Suppressor macrophage (primary cell): ENCODE measurements at regions not wholly inside any gene's neighbourhood (a gene's known extent, or its start where the extent isn't known, plus 50 kb on each side); places are given as distances from the start of the nearest gene placed in this dataset.
"Not testable (repeated sequence)": the region's sequence is repeated elsewhere in the genome, so short reads cannot be mapped to it uniquely, and the experiment has no call there.

Experiments used
- DNase-seq, 4 experiments: peaks; one replicate each; pipeline ENCODE4 v3.0.0-alpha.2; 2020 to 2022

DNA sequence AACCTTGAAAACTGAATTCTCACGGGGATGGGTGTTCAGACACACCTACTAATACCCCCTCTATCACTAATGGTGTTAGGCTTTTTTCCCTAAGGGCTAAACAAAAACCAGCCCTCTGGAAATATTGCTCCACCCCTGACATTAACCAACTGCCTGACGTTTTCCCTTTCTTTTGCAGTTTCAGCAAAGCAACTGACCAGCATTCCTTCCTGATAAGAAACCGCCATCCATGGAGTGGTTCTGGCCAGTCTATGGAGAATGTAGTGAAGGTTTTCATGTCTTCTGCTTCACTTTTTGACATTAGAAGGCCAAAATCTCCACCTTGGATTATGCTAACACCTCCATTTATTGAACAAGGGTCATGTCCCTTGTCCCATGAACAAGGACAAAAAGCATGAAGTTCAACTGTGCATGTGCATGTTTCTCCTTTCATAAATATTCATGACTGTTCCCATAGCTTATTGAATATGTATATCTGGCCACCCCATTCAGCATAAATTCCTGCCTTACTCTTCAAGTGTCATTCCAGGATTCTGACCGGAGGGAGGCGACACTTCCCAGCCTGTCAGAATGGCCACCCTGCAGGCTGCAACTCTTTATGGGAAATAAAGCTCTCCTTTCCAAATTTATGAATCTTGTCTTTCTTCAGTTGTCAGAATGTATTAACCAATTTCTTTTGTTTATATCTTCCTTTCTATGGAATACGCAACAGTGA, 314.3 kb downstream of the HHIPL2 start:
- DNase-seq, result no peak

DNA sequence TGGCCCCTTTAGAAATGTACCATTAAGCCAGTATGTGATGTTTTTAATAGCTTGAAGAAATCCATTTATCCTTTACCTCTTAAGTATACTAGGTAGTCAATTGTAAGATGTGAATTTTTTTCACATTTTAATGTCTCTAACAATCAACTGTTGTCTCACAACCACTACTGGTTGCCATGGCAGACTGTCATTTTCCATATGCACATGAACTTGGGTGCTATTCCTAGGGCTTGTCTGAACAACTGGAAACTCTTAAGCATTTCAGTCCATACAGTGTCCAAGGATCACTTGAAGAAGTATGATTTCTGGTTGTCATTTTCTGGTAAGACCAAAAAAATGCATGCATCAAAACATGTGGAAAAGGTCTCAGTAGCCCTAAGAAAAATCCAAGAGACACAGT, 315.1 kb downstream of the HHIPL2 start:
- no peak for DNase-seq

DNA sequence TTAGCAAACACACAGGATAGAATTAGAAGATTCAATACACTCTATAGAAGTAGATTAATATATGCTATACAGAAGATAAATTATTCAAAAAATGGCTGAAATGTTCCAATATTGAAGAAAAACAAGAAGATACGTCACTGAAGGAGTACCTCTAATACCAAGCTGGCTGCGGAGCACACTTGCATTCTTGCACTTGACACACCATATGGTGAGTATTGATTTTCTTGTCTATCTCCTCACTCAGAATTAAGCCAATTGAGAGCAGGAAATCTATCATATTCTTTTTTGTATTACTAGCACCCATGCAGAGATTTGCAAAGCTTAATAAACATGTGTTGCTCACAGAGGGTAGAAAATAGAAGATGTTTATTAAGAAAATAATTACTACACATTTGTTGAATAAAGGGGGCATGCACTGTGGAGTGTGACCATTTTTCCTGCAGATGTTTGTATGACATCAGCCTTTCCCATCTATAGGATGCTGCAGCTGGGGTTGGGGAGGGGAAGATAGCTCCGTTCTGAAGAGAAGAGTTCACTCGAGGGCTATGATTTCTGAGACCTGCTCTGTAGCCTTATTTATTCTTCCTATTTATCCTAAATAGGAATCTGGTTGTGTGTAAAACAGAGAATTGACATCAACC, 318.1 kb downstream of the HHIPL2 start:
- no peak for DNase-seq

DNA sequence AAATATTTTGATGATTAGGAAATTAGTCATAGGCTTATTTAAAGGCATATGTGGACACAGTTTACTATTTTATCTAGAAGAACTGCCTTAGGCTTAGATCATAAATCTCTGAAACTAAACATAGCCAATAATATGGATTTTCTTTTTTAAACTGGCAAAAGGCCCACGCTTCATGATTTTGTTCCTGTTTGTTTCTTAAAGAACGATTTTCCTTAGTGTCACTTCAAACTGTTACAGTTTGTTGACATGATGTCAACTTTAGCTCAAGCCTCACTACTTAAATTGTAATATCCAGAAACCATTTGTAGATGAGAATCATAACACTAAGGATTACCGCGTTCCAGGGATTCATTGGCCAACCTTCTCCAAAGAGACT, 322.6 kb downstream of the HHIPL2 start:
- no peak for DNase-seq

DNA sequence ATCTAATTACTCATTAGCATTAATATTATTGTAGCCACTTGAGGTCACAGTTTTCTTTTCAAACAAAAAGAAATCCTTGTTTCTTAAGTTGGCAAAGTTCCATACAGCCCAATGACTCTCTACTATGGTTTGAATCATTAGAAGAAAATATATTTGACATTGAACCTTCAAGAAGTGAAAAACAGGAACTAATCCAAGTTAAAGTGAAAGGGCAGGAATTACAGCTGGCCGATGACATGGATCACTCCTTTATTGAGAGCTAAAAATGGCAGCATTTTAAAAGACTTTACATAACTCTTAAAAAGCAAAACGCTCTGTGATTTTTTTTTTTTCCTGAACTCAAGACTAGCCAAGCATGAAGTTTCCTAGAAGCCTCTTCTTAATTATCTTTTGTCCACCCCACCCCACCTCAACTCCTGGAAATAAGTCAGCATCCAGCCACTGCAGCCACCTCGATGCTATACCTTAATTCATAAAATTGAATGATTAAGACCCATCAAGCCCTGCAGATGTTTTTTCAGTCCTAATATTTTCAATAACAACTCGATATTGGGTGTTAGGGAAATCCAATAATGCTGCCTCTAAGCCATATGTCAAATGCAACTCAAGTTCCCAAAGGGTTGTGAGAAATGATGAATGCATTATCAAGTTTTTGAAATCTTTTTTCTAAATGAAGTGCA, 323.1 kb downstream of the HHIPL2 start:
- DNase-seq, result peak in 3 of 4 experiments; percentile 2 to 10 (median 7)

DNA sequence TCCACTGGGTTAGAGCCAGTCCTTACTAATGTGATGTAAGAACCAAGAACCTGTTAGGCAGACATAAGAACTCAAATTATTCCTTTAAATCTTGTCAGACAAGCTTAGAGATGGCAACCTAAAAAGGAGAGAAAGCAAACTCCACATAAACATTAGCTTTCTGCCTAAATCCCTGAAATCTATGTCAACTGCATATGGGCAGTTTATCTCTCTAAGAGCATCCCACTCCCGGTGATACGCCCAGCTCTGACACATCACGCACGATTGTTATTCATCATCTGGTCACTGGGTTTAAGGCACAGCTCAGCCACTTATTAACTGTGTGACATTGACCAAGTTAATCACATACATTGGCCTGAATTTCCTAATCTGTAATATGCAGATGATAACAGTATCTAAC, 323.7 kb downstream of the HHIPL2 start:
- DNase-seq, result no peak

DNA sequence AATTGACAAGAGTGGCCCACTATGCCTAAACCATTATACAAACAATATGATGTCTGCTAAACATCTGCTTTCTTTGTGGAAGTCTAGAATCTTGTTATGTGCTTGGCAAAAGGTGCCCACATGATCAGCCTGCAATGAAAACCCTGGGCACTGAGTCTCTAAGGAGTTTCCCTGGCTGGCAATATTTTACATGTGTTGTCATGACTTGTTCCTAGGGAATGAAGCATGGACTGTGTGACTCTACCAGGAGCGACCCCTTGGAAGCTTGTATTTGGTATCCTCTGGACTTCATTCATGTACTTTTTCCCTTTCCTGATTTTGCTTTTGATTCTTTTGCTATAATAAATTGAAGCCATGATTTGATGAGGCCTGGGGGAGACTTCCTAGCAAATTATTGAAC, 324.9 kb downstream of the HHIPL2 start:
- DNase-seq, result no peak

DNA sequence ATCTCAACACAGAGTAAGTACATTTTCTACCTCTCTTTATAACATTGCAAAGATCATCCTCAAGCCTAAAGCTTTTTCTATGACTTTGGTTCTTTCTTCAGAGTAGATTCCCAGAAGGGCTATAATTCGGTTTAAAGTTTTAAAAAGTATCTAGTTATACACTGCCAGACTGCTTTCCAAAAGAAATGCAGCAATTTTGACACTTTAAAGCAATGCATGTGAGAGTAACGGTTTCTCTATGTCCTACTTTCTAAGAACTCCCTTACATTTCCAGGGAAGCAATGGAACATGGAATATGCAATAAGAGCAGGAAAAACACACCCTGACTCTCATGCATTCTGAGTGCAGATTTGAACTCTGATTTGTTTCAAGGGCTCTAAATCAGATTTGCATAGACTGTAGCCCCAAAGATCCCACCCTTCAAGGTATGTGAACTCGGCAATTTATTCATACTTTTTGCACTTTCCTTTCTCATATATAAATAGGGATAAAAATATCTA, 331.6 kb downstream of the HHIPL2 start:
- no peak for DNase-seq

DNA sequence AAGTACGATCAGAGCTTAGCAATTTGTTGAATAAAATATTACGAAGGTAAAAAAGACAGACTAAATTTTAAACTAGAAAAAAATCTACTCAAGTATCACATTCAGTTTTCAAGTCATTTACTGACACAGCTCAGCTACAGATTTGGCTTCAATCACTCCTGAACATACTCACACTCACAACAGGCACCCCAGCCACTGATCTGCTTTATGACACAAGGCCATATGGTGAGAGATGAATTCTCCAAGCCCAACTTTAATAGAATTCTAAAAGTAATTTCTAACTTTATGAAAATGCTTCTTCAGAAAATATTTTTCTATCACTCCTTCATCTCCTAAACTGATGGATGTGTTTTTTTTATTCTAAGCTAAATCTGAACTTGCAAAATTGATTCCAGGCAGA, 337.1 kb downstream of the HHIPL2 start:
- DNase-seq, result no peak

DNA sequence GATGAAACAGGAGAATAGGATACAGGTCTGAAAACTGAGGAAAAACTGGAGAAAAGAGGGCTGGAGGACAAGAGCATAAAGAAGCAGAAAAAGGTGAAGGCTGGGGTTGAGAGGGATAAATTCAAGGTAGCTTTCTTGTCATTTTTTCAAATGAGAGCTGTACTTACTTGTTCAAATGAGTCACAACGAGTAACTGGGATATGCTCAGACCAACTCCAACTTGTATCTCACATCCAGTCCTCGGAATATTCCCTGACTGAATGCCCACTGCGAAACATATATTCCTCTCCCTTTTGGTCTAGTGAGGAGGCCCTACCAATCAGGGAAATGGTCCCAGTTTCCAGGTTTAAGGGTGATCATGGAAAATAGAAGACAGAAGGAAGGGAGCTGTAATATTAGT, 343.4 kb downstream of the HHIPL2 start:
- no peak for DNase-seq

DNA sequence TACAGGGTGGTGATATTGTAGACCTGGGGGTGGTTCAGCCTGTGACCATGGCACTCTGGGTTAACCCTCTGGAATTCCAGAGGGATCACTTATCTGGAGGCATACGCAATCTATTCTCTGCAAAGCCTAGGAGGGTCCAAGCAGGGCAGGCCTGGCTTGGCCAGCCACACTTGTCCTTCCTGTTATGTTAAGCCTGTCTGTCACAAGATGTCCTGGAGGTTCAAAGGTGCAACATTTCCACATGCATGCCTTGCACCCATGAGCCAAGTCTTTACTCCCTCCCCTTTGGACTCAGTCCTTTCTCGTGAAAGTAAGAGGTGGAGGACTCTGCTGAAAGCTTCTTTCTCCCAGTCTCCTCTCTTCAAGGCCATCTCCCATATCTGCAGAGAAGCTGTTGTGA, 345.1 kb downstream of the HHIPL2 start:
- DNase-seq, result no peak

DNA sequence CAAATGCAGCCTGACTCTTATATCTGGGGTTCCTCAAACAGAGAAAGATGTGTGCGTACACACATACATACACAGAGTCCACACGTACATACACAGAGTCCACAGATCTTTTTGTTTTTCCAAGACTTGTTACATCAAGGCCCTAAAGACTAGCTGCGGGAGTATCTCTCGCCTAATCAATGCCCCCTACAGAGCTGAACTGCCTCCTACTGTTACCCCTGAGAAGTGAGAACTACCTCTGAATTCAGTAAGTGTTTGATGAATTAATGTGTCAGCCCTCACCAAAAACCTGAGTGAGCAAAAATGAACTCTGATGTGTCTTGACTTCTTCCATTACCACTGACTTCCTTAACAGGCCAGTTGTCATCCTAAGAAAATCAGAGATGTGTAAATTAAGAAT, 351.2 kb downstream of the HHIPL2 start:
- no peak for DNase-seq

DNA sequence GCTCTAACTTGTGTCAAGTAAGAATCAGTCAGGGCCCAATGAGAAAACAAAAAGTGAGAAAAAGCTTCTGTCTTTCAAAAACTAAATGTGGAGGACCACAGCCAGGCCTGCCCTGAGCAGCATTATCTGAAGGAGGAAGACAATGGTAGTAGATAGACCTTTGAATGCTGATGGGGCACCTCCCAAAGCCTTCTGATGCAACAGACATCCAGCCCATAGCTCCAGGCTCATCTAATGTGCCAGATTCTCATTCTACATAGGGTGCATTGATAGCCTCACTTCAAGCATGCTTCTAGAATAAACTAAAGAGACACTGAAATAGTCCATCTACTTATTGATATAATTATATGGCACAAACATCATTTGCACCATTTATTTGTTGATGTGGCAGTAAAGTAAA, 351.6 kb downstream of the HHIPL2 start:
- DNase-seq, result no peak

DNA sequence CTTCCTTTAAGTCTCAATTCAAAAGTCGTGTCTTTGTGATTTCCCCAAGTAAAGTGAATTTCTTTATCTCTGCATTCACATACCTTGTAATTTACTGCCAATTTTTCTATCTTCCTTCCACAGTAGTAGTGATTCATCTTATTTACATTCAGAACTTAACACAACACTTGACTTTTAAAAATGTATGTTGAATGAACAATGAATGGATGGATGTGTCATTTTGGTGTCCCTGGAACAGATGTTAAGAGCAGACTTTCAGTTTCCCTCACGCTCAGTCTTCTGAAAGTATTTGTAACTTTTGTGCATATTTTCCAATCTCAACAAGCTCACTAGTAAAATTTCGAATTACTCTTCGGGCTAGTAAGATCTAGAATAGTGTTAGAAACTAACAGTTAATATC, 352.0 kb downstream of the HHIPL2 start:
- DNase-seq, result no peak

DNA sequence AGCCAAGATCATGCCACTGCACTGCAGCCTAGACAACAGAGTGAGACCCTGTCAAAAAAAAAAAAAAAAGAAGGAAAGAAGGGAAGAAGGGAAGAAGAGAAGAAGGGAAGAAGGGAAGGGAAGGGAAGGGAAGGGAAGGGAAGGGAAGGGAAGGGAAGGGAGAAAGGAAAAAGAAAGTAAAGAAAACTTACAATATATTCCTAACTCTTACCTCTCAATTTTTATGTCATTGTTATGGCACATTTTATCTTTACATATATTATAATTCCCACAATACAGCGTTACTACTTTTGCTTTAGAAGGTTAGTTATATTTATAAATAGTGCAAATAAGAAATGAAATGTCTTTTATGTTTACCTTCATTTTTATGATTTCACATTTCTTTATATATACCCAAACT, 358.7 kb downstream of the HHIPL2 start:
- DNase-seq, result no peak

DNA sequence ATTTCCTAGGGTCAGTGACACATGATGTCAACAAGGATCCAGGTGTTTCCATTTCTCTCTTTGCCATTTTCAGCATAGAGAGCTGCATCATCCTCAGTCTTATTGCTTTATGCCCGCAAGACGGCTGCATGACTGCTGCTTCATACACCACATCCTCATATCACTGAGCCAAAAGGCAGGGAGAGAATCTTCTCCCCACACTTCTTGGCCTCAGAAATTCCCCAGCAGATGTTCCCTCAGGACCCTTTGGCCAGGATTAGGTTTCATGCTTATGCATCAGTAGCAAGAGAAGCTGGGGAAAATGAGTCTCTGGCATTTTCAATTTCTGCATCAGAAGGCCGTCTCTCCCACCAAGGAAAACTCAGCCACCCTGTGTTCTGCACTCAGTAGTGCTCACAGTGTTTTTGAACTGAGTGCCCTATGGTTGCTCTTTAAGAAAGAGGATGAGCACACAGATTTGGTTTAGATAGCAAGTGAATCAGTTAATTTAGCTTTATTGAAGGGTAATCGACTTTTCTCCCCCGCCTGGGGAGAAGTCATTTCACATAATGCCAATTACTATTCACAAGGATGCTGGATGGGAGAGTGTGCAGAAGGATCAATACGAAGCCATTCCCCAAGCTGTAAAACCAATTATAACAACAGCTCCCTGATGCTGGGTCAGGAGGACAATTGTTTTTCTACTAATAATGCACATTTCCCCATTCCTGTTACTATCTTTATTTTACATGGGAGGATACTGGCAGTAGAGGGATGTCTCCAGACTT, 360.2 kb downstream of the HHIPL2 start:
- DNase-seq, result no peak

DNA sequence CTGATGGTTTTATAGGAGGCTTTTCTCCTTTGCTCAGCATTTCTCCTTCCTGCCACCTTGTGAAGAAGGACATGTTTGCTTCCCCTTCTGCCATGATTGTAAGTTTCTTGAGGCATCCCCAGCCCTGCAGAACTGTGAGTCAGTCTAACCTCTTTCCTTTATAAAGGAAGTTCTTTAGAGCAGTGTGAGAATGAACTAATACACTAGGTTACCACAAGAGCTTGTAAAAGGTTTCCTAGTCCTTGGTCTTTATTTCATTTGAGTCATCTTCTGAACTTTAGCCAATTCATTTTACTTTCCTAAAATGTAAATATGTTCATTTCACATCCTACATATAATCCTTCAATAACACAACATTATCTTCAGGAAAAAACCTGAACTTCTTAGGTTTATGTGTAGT, 365.3 kb downstream of the HHIPL2 start:
- DNase-seq, result no peak

DNA sequence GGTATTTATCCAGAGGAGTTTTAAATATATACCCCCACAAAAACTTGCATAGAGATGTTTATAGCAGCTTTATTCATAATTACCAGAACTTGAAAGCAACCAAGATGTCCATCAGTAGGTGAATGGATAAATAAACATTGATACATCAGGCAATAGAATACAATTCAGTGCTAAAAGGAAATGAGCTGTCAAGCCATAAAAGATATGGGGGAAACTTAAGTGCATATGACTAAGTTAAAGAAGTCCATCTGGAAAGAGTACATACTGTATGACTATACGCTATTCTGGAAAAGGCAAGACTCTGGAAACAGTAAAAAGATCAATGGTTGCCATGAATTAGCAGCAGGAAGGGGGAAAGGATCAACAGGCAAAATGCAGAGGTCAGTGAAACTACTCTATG, 366.7 kb downstream of the HHIPL2 start:
- no peak for DNase-seq

DNA sequence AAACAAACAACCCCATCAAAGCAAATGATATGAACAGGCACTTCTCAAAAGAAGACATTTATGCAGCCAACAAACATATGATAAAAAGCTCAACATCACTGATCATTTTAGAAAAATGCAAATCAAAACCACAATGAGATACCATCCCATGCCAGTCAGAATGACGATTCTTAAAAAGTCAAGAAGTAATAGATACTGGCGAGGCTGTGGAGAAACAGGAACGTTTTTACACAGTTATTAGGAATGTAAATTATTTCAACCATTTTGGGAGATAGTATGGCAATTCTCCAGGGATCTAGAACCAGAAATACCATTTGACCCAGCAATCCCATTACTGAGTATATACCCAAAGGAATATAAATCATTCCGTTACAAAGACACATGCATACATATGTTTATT, 370.4 kb downstream of the HHIPL2 start:
- DNase-seq, result not testable (repeated sequence)

DNA sequence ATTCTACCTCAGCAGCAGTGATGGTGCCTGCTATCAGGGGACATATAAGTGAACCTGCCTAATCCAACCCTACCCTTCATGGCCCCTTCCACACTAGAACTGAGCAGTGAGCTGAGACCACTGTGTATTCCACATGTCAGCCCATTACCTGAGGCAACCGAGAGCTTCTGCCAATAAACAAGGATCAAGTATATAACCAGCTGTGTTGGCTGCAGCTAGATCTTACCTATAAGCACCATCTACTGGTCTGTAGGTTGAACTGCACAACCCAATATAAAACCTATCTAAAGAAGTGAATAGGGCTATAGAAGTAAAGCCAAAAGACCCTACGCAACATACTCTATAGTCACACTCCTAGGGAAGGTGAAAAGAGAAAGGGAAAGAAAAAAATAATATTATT, 376.9 kb downstream of the HHIPL2 start:
- DNase-seq, result peak in 3 of 4 experiments; percentile 35 to 67 (median 49)

DNA sequence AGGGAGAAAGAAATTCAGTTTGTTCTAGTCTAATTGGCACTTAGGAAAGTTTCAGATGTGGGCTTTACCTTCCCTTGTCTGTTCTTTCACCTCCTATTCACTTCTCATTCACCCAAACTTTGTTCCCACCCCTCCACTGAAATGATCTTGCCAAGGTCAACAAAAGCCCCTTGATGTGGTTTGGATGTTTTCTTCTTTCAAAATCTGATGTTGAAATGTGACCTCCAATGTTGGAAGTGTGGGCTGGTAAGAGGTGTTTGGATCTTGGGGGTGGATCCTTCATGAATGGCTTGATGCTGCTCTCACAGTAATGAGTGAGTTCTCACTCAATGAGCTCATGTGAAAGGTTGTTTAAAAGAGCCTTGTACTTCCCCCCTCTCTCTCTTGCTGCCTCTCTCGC, 379.3 kb downstream of the HHIPL2 start:
- DNase-seq, result peak in 1 of 4 experiments; percentile 3

DNA sequence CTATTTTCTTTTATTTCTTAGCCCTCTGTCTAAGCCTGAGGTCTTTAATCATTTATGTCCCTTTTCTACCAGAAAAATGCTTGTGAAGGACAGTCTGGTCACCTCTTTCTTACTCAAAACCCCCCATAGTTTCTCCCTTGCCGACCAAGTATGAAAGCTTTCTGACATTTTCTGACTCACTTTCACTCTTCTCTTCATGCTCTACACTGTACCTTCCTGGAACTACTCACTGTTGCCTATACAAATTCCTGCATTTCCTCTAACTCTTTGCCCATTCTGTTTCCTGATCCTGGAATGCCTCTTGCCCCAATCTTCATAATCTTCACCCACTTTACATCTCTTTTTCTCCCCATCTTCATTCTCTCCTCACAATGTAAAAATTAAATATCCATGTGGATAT, 380.0 kb downstream of the HHIPL2 start:
- DNase-seq, result no peak

DNA sequence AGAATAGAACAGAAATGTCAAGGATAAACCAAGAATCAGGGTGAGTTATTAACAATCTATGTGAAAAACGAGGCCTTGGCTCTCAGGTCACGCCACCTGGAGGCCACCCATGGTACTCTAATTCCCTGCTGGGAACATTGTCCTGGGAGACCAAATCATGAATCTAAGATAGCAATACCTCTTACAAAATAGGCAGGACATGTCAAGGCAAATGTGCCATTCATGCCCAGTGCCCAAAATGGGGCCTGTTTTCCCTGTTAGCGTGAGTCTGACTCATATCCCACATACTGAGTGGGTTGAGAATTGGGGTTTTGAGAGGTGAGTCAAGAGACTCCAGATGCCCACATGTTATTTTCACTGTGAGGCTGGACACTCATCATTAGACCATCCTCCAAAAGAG, 380.8 kb downstream of the HHIPL2 start:
- DNase-seq, result peak; percentile 37 to 62 (median 60)
